Gastroesophageal sphincter (tissue), 3 donors: ENCODE measurements at regions not wholly inside any gene's neighbourhood (a gene's known extent, or its start where the extent isn't known, plus 50 kb on each side); places are given as distances from the start of the nearest gene placed in this dataset.

ENCODE experiments used
- CTCF ChIP-seq, 4 experiments: fragments of 200-600 bp in 2 of 4; fragments of 450-650 bp in 2 of 4; sonication (generic) in 1 of 4; IDR thresholded peaks; one replicate each; pipeline ENCODE4 v1.5.1; 2017 to 2019; ENCODE audit warnings: antibody characterized with exemption in 4 of 4, mild to moderate bottlenecking in 2 of 4, moderate library complexity in 2 of 4
- EP300 ChIP-seq: sonication (generic); formaldehyde crosslinking; IDR thresholded peaks from one replicate; pipeline ENCODE4 v1.6.1; 2017; ENCODE audit warnings: antibody characterized with exemption, mild to moderate bottlenecking
- POLR2A ChIP-seq, 2 donors: fragments of 450-650 bp; IDR thresholded peaks; one replicate each; pipeline ENCODE4 v1.6.1; 2017; ENCODE audit warnings: antibody characterized with exemption in 2 of 2, mild to moderate bottlenecking in 2 of 2, moderate library complexity in 1 of 2
- POLR2AphosphoS5 ChIP-seq: sonication (generic); formaldehyde crosslinking; IDR thresholded peaks from one replicate; pipeline ENCODE4 v1.6.1; 2017; ENCODE audit warnings: antibody characterized with exemption

DNA sequence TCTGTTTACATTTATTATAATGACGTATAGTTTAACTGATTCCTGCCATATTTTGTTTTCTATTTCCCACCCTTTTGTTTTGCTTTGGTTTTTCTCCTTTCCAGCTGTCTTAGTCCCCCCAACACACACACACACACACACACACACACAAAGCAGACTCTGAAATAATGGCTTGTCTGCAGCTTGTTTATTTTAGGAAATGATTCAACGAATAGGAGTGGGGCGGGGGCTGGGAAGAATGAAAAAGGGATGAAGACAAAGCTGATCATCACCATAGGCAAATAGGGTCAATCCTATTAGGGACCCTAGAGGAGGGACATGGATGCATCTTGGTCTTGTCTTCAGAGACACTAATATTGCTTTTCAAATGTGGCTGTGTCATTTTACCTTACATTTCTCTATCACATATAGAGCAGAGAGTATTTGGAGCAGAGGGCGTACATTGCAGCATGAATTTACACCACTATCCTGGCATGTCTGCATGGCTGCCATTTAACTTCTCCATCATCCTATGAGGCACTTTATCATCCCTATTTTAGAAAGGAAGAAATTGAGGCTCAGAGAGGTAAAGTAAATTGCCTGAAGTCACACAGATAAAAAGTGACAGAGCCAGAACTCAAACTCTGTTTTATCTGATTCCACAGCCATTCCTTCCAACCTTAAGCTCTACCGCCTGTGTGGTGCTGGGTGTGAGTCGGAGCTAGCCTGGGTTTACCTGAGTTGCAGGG lies 147.2 kb upstream of the TPM1 start:
- TF ChIP-seq POLR2A (IDR thresholded peaks at IDR 0.05): no peak
- TF ChIP-seq CTCF (IDR thresholded peaks at IDR 0.05): no peak
- no peak for TF ChIP-seq POLR2AphosphoS5
- TF ChIP-seq EP300: no peak
